NB4 (cell line): ENCODE measurements at regions not wholly inside any gene's neighbourhood (a gene's known extent, or its start where the extent isn't known, plus 50 kb on each side); places are given as distances from the start of the nearest gene placed in this dataset.

ENCODE experiments used
- DNase-seq: peaks from one replicate; pipeline ENCODE4 v3.0.0; 2010; ENCODE audit warnings: low read depth
- H3K4me3 ChIP-seq: one replicate; pipeline ENCODE4 v1.5.1; 2011; ENCODE audit warnings: mild to moderate bottlenecking, low read depth, low read length, moderate library complexity
- MYC ChIP-seq: IDR thresholded peaks from 2 replicates; pipeline ENCODE4 v1.6.1; 2011; ENCODE audit warnings: low read depth, low read length
- POLR2A ChIP-seq: IDR thresholded peaks from 2 replicates; pipeline ENCODE4 v1.6.1; 2011; ENCODE audit warnings: mild to moderate bottlenecking; ENCODE audit not compliant: insufficient read length; ENCODE audit errors: extremely low read depth
- TF ChIP-seq, protein P1 (sequence below): IDR thresholded peaks from one replicate; pipeline ENCODE4 v1.5.1; 2012; ENCODE audit warnings: low read depth, low read length
- TF ChIP-seq, protein P2 (sequence below): IDR thresholded peaks from 2 replicates; pipeline ENCODE4 v1.6.1; 2011; ENCODE audit warnings: low read depth, low read length

DNA sequence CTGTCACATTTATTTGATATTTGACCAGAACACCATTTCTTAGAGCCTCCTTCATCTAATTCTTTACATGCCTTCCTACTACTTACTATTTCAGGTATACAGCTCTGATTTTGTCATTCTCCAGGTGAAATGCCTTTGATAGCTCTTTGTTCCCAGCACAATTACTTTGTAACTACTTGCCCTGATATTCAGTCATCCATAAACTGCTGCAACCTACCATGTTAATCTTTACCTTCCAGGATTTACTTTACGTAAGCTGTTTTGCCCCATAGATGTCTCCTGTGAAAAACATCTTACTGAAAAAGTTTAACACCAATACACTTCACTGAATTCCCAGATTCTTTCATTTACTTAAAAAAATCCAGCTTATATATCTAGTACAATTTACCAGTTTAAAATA is 443.8 kb upstream of the CYLC2 start:
- DNase-seq, result no peak
- TF ChIP-seq, protein P1, sequence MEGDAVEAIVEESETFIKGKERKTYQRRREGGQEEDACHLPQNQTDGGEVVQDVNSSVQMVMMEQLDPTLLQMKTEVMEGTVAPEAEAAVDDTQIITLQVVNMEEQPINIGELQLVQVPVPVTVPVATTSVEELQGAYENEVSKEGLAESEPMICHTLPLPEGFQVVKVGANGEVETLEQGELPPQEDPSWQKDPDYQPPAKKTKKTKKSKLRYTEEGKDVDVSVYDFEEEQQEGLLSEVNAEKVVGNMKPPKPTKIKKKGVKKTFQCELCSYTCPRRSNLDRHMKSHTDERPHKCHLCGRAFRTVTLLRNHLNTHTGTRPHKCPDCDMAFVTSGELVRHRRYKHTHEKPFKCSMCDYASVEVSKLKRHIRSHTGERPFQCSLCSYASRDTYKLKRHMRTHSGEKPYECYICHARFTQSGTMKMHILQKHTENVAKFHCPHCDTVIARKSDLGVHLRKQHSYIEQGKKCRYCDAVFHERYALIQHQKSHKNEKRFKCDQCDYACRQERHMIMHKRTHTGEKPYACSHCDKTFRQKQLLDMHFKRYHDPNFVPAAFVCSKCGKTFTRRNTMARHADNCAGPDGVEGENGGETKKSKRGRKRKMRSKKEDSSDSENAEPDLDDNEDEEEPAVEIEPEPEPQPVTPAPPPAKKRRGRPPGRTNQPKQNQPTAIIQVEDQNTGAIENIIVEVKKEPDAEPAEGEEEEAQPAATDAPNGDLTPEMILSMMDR, result no peak
- no peak for TF ChIP-seq POLR2A
- TF ChIP-seq, protein P2, sequence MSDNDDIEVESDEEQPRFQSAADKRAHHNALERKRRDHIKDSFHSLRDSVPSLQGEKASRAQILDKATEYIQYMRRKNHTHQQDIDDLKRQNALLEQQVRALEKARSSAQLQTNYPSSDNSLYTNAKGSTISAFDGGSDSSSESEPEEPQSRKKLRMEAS, result no peak
- no peak for TF ChIP-seq MYC
- H3K4me3 ChIP-seq, result no peak overlapping the region

DNA sequence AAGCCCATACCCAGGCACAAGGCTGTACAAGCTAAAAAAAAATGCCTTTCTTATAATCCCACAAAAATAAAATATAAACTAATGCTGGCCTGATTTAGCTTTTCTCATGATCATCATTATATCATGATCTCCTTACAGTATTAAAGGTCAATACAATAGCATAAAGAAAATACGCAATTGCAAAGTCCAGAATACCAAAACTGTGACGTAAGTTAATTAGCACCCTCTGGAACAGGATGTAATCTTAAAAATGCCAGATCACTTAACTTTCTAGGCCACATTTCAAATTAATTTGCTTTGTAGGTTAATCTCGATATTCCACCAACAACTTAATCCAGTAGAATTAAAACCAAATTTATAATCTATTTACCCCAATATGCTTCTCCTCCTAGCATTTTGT is 444.2 kb upstream of the CYLC2 start:
- DNase-seq, result no peak
- no peak overlapping the region for H3K4me3 ChIP-seq
- TF ChIP-seq MYC (no peak), POLR2A (no peak)
- TF ChIP-seq, protein P1, result no peak
- TF ChIP-seq, protein P2, result no peak

DNA sequence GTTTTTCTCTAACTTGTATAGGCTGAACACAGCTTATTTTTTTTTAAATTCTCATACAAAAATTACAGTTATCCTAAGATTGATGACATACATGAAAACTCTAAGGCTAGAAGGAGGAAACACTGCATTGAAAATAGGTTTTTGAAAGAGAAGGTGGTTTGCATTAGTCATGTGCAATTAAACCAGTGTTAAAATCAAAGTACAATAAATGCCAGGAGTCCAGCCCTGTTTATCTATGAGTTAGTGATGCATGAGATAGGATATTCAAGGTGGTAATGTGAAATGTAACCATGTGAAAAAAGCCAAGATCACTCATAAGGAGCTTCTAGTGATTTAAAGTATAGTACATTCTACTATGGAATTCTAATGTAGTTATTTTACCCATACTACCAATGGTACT is 444.9 kb upstream of the CYLC2 start:
- no peak overlapping the region for H3K4me3 ChIP-seq
- no peak for DNase-seq
- TF ChIP-seq, protein P2, result no peak

DNA sequence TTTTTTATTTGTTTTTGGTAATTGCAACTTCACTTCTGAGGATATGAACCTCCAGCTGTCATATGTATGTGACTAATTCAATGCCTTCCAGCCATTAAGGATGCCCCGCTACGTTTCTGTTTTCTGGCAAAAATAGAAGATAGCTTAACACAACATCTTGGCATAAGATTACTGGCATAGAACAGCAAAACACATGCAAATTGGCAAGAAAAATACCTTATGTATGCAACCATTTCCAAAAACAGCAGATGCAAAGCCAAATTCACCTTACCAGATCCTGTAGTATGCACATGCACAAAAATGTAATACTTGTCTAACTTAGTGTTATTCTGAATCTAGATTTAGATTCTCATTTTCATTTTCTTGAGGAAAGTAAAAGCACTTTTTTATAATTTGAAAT is 461.1 kb upstream of the CYLC2 start:
- DNase-seq, result no peak
- no peak overlapping the region for H3K4me3 ChIP-seq
- TF ChIP-seq MYC (no peak), POLR2A (no peak)
- TF ChIP-seq, protein P1, result no peak
- TF ChIP-seq, protein P2, result no peak

DNA sequence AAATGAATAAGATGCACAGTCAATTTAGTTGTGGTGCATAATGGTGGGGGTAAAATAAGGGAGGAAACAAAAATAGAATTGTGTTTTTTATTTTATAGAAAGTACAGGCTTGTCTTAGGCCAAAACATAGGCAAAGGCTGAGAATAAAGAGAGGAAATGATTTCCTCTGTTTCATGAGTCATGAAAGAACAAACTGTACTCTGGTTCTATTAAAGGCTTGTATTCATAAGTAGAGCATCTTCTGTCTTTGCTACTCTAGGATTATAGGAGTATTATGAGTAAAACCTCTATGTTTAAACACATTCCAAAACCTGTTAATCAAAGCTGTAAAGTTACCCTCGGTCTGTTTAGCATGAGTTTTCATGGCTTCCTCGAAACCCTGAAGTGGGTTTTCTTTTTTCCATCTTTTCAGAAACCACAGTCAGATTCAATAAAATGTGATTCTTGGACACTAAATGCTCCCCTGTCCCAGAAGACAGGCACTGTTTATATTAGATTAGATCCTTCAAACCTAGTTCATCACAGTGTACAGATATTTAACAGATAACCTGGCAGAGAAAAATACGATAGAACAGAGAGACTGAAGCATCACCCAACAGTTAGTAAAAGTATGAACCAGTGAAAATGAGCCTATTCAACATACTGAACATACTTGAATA is 473.9 kb upstream of the CYLC2 start:
- TF ChIP-seq, protein P2, result no peak
- no peak for DNase-seq
- no peak overlapping the region for H3K4me3 ChIP-seq

DNA sequence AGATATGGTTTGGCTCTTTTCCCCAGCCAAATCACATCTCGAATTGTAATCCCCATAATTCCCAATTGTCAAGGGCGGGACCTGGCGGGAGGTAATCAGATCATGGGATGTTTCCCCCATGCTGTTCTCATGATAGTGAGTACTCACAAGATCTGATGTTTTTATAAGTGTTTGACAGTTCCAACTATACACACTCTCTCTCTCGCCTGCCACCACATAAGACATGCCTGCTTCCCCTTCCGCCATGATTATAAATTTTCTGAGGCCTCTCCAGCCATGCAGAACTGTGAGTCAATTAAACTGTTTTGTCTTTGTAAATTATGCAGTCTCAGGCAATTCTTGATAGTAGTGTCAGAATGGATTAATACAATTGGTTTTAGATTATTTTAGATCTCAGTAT is 475.7 kb upstream of the CYLC2 start:
- no peak overlapping the region for H3K4me3 ChIP-seq
- TF ChIP-seq, protein P2, result no peak
- TF ChIP-seq, protein P1, result no peak
- TF ChIP-seq POLR2A, result no peak
- DNase-seq, result no peak

DNA sequence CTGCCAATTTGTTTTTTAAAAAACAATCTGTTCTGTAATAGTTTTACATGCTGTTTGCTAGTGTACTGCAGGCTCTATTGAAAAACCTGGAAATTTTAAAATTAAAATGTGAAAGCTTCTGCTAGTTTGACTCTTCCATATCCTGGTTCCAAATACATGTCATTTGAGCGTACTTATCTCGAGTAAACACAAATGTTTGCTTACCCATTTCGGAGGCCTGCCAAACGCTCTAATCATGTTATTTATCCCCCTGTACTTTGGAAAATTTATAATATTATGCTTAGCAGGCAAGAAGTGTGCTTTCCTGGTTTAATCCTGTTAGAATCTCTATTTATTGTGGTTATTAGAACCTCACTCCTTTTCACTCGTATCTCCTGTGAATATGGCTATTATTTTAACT is 476.8 kb upstream of the CYLC2 start:
- H3K4me3 ChIP-seq, result no peak overlapping the region
- TF ChIP-seq, protein P2, result no peak
- TF ChIP-seq, protein P1, result no peak
- TF ChIP-seq POLR2A (no peak), MYC (no peak)
- no peak for DNase-seq
